ENCODE measurements at regions not wholly inside any gene's neighbourhood (a gene's known extent, or its start where the extent isn't known, plus 50 kb on each side); places are given as distances from the start of the nearest gene placed in this dataset.
"Not testable (repeated sequence)": the region's sequence is repeated elsewhere in the genome, so short reads cannot be mapped to it uniquely, and the experiment has no call there.

DNA sequence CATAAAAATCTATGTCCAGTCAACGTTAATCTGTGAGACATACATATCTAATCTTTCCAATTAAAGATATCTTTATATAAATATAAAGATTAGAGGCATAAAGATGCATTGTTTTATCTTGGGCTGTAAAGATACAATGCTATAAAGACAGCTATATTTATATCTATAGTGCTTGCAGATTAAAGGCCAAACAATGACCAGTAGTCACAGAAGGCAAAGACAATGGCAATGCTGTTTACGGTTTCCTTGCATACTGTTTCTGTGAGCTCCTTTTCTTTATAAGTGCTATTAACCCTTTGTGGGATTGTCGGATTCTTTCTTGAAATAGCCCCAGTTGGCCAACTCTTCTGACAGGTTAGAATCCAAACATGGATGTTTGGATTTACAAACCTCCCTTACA, 85.5 kb upstream of the SALL1 start:
- no peak for DNase-seq
- Mint-ChIP-seq H3K4me3 (no peak overlapping the region), H3K9me3 (no peaks in the 10 kb centered on the region), H3K27me3 (peaks cover 3% of the 10 kb centered on the region), H3K4me1 (ENCODE audit: low read depth) (no peaks in the 10 kb centered on the region), H3K36me3 (ENCODE audit: low read depth) (no peaks in the 10 kb centered on the region), H3K27ac (no peak overlapping the region)

- no peak for DNase-seq
- no peaks in the 10 kb centered on the region for H3K4me1 Mint-ChIP-seq (ENCODE audit: low read depth)
- H3K9me3 Mint-ChIP-seq = no peaks in the 10 kb centered on the region
- no peak overlapping the region for H3K27ac Mint-ChIP-seq
- no peaks in the 10 kb centered on the region for H3K36me3 Mint-ChIP-seq (ENCODE audit: low read depth)
- no peak overlapping the region for H3K4me3 Mint-ChIP-seq
- H3K27me3 Mint-ChIP-seq = no peaks in the 10 kb centered on the region
Measured at GRCh38 chr16:51231702-51232101, 80.6 kb upstream of the SALL1 start.

DNA sequence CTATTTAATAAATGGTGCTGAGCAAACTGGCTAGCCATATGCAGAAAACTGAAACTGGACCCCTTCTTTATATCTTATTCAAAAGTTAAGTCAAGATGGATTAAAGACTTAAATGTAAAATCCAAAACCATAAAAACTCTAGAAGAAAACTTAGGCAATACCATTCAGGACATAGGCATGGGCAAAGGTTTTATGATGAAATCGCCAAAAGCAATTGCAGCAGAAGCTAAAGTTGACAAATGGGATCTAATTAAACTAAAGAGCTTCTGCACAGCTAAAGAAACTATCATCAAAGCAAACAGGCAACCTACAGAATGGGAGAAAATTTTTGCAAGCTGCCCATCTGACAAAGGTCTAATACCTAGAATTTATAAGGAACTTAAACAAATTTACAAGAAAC, 79.0 kb upstream of the SALL1 start:
- not testable (repeated sequence) for H3K27ac Mint-ChIP-seq; H3K4me3 Mint-ChIP-seq; H3K4me1 Mint-ChIP-seq (ENCODE audit: low read depth); H3K36me3 Mint-ChIP-seq (ENCODE audit: low read depth); H3K9me3 Mint-ChIP-seq; DNase-seq; H3K27me3 Mint-ChIP-seq

GRCh38 chr16:51228097-51228659, 77.1 kb upstream of the SALL1 start:
- Mint-ChIP-seq H3K9me3 (peaks cover 2% of the 10 kb centered on the region), H3K4me3 (no peak overlapping the region), H3K36me3 (ENCODE audit: low read depth) (no peaks in the 10 kb centered on the region), H3K27me3 (no peaks in the 10 kb centered on the region), H3K4me1 (ENCODE audit: low read depth) (no peaks in the 10 kb centered on the region), H3K27ac (no peak overlapping the region)
- no peak for DNase-seq

DNA sequence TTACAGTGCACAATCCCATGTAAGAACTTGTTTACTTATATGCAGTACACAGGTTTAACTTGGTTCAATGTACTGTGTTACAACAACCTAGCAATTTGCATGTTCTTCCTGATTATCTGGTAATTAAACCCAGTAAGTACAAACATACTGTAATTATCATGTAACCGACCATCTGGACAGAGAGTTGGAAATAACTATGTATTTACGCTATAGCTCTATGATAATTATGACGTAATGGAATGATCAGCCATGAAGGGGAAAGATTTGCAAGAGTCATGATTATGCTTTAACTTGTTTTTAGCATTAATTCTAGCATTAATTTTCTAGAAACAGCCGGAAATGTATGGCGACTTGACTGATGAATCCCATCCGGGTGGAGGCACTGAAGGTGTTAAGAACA, 74.8 kb upstream of the SALL1 start:
- DNase-seq = no peak
- H3K27me3 Mint-ChIP-seq = no peaks in the 10 kb centered on the region

GRCh38 chr16:51224317-51224716, 73.2 kb upstream of the SALL1 start:
- H3K9me3 Mint-ChIP-seq = peaks cover 12% of the 10 kb centered on the region
- no peaks in the 10 kb centered on the region for H3K36me3 Mint-ChIP-seq (ENCODE audit: low read depth)
- no peak for DNase-seq
- H3K4me1 Mint-ChIP-seq (ENCODE audit: low read depth) = no peaks in the 10 kb centered on the region
- no peaks in the 10 kb centered on the region for H3K27me3 Mint-ChIP-seq
- H3K27ac Mint-ChIP-seq = no peak overlapping the region
- no peak overlapping the region for H3K4me3 Mint-ChIP-seq

More for the DNA sequence above, 74.8 kb upstream of the SALL1 start:
- H3K36me3 Mint-ChIP-seq (ENCODE audit: low read depth) = no peaks in the 10 kb centered on the region
- no peaks in the 10 kb centered on the region for H3K4me1 Mint-ChIP-seq (ENCODE audit: low read depth)
- H3K27ac Mint-ChIP-seq = no peak overlapping the region
- H3K9me3 Mint-ChIP-seq = peaks cover 8% of the 10 kb centered on the region
- H3K4me3 Mint-ChIP-seq = no peak overlapping the region

GRCh38 chr16:51222016-51222415, 70.9 kb upstream of the SALL1 start:
- Mint-ChIP-seq H3K36me3 (ENCODE audit: low read depth) (no peaks in the 10 kb centered on the region), H3K9me3 (peaks cover 19% of the 10 kb centered on the region), H3K4me1 (ENCODE audit: low read depth) (no peaks in the 10 kb centered on the region), H3K4me3 (no peak overlapping the region), H3K27ac (no peak overlapping the region), H3K27me3 (no peaks in the 10 kb centered on the region)
- DNase-seq = no peak

DNA sequence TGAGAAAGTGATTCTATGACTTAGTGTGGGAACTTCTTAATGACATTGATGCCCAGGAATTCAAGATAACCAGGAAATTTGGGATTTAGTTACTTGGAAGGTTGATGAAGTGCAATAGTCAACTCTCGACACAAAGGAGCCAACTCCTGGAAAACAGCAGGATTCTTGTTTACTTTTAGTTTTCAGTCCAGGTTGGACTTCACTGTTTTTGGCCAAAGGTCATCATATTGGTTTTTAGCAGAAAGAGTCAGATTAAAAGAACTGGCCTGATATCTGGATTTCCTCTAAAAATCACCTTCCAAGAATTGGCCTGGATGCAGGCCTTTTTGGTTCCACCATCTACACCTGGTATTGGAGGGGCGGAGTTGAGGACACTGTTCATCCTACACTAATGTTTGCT, 60.1 kb upstream of the SALL1 start:
- no peak for DNase-seq
- Mint-ChIP-seq H3K9me3 (peaks cover 12% of the 10 kb centered on the region), H3K4me1 (ENCODE audit: low read depth) (no peaks in the 10 kb centered on the region), H3K27ac (no peak overlapping the region), H3K27me3 (no peaks in the 10 kb centered on the region), H3K36me3 (ENCODE audit: low read depth) (no peaks in the 10 kb centered on the region), H3K4me3 (no peak overlapping the region)

- Mint-ChIP-seq H3K27me3 (no peaks in the 10 kb centered on the region), H3K4me3 (no peak overlapping the region), H3K4me1 (ENCODE audit: low read depth) (no peaks in the 10 kb centered on the region), H3K36me3 (ENCODE audit: low read depth) (no peaks in the 10 kb centered on the region), H3K9me3 (peaks cover 9% of the 10 kb centered on the region), H3K27ac (no peak overlapping the region)
- no peak for DNase-seq
Measured at GRCh38 chr16:51210087-51210486, 59.0 kb upstream of the SALL1 start.

DNA sequence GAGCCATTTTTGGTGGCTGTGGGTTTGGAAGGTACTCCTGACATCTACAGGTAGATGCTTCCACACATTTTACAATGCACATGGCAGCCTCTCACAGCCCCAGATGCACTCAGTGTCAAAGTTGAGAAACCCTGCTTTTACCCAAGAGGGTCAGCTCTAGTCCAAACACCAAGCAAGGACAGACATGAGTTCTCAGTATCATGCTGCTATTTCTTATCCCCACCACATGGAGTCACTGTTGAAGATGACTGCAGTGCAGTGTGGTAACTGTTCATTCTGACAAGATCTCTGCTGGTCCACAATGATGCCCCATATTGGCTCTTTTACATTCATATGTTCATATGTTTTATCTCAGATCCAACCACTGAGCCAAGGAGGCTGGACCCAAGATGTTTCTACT, 50.5 kb upstream of the SALL1 start:
- no peaks in the 10 kb centered on the region for H3K4me1 Mint-ChIP-seq (ENCODE audit: low read depth)
- H3K9me3 Mint-ChIP-seq = peaks cover 19% of the 10 kb centered on the region
- H3K36me3 Mint-ChIP-seq (ENCODE audit: low read depth) = no peaks in the 10 kb centered on the region
- no peak overlapping the region for H3K4me3 Mint-ChIP-seq
- no peak for DNase-seq
- no peak overlapping the region for H3K27ac Mint-ChIP-seq
- H3K27me3 Mint-ChIP-seq = no peaks in the 10 kb centered on the region
